ENCODE measurements at regions not wholly inside any gene's neighbourhood (a gene's known extent, or its start where the extent isn't known, plus 50 kb on each side); places are given as distances from the start of the nearest gene placed in this dataset.
A peak's percentile ranks its signal among the peaks of the same experiment; 100 is the strongest.
"Not testable (repeated sequence)": the region's sequence is repeated elsewhere in the genome, so short reads cannot be mapped to it uniquely, and the experiment has no call there.

DNA sequence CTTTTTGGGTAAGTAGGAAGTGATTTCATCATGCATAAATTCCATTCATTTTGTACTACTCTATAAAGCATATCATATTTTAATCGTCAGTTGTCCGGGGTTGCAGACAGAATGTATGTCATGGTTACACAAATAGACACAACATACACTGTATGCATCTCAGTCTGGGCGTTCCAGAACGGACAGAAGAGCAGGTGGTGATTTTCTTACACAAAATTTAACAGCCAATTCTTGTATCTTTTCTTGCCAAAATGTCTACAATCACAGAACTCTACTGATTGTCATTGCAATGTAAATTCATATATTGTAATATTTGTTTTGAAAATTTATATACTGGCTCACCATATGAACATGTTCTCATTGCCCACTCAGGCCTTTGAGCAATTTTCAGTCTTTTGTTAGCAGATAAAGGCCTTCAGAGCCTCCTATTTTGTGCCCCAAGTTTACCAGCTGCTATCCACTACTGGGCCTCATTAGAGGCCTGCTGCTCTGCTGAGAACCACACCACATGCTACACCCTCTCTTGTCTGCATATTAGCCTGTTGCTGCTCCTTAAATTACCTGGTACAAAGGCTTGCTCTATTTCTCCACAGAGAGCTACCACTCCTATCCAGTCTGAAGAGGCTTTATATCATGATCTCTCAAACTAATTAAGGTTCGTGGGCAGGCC lies 61.5 kb downstream of the PRDM13 start:
- DNase-seq, result no peak

- DNase-seq, result no peak
Observed at GRCh38 chr6:99689916-99690685, 83.5 kb downstream of the PRDM13 start.

DNA sequence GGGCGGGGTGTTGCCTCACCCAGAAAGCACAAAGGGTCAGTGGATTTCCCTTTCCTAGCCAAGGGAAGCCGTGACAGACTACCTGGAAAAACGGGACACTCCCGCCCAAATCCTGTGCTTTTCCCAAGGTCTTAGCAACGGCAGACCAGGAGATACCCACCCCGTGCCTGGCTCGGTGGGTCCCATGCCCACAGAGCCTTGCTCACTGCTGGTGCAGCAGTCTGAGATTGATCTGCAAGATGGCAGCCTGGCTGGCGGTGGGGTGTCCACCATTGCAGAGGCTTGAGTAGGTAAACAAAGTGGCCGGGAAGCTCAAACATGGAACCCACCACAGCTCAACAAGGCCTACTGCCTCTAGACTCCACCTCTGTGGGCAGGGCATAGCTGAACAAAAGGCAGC lies 95.7 kb downstream of the PRDM13 start:
- DNase-seq, result not testable (repeated sequence)

DNA sequence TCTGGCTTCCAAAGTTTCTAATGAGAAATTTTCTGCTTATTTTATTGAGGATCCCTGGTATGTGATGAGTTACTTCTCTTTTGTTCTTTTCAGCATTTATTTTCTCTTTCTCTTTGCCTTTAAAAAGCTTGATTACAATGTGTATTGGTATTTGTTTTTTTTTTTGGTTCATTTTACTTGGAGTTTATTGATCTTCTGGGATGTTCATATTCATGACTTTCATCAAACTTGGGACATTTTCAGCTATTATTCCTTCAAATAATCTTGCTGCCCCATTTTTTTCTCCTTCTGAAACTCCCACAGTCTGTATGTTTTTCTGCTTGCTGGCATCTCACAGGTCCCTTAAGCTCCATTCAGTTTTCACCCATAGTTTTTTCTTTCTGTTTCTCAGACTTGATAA lies 102.4 kb downstream of the PRDM13 start:
- DNase-seq, result no peak

- DNase-seq, result no peak
Observed at GRCh38 chr6:99711302-99711701, 104.7 kb downstream of the PRDM13 start.

DNA sequence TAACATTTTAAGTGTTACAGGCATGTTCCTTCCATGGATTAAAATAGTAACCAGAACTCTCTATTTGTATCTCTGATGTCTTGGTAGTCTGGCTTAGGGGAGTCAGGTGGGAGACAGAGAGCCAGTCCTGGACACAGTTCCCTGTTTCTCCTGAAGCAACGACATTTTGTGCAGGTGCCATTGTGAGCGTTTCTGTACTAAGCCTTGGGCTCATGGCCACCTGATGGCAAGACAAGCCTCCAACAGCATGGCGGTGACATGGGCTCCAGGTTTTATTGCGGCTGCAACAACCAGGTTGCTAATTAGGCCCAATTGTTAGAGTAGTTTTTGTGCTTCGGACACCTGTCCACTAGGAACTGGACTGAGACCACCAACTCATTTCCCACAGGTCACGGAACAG lies 105.3 kb downstream of the PRDM13 start:
- no peak for DNase-seq

DNA sequence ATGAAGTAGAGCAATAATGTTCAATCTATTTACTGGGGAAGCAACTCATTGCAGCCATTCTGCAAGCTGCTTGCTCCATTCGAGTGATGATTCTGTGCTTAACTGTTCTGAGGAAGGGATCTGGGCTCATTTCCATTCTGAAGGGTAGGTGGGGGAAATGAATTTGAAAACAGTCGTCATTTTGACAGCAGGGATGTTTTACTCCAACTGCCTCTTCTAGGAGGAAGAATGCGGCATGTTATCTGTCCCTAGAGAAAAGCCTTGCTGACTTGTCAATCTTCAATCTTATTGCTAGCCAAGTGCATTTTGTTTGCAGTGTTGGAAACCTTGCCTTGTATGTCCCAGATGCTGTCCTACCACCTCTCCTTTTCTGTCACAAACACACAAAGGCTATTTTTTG lies 105.9 kb downstream of the PRDM13 start:
- no peak for DNase-seq

GRCh38 chr6:99722043-99722442 lies 115.4 kb downstream of the PRDM13 start:
- DNase-seq, result not testable (repeated sequence)

DNA sequence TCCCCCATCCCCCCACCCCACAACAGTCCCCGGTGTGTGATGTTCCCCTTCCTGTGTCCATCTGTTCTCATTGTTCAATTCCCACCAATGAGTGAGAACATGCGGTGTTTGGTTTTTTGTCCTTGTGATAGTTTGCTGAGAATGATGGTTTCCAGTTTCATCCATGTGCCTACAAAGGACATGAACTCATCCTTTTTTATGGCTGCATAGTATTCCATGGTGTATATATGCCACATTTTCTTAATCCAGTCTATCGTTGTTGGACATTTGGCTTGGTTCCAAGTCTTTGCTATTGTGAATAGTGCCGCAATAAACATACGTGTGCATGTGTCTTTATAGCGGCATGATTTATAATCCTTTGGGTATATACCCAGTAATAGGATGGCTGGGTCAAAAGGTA lies 123.6 kb downstream of the PRDM13 start:
- not testable (repeated sequence) for DNase-seq

DNA sequence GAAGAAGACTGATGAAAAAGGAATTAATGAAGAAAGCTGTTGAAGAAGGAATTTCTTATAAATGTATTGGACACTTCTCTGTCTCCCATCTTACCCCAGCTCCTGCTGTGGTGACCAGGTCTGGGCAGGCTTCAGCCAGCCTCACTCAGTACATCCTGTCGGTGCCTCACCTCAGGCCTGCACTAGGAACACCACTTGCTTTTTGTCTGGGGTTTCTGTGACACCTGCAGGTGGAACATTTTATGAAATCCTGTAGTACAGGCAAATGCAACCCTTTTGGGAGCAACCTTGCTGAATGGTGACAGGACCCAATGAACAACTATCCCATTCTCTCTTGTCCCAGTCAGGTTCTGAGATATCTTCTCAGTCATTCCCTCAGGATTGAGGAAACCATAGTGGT lies 129.7 kb downstream of the PRDM13 start:
- no peak for DNase-seq

GRCh38 chr6:99739526-99739925 lies 132.9 kb downstream of the PRDM13 start:
- no peak for DNase-seq

GRCh38 chr6:99741092-99741491 lies 134.5 kb downstream of the PRDM13 start:
- no peak for DNase-seq

DNA sequence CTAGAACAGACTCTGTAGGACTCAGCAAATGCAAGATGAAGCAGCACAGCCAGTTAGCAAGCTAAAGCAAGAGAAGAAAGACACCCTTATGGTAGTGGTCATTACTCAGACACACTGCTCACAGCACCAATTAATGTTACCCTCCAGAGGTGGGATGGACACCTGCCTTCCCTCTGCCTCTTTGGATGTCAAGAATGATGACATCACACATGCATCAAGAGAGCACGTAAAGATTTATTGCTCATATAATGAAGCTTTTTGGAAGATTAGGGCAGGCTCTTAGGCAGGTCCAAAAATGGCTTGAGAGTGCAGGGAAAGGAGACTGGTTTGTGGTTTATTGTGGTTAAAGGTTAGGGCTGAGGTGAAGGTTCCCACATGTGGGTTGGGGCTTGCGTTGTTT lies 137.0 kb downstream of the PRDM13 start:
- no peak for DNase-seq

- DNase-seq, result no peak
Observed at GRCh38 chr6:99745651-99746050, 139.0 kb downstream of the PRDM13 start.

- peak; percentile 74 for DNase-seq
Observed at GRCh38 chr6:99746261-99746895, 139.7 kb downstream of the PRDM13 start.

GRCh38 chr6:99761711-99762110 lies 155.1 kb downstream of the PRDM13 start:
- DNase-seq, result no peak

DNA sequence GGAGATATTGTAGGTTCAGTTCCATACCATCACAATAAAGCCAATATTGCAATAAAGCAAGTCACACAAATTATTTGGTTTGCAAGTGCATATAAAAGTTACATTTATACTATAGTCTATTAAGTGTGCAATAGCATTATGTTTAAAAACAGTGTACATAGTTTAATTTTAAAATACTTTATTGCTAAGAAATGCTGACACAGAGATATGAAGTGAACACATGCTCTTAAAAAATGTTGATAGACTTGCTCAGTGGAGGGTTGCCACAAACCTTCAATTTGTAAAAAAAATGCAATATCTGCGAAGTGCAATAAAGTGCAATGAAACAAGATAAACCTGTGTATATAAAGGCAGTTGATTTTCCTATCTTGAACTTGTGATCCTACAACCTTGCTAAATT lies 161.5 kb downstream of the PRDM13 start:
- DNase-seq, result no peak

DNA sequence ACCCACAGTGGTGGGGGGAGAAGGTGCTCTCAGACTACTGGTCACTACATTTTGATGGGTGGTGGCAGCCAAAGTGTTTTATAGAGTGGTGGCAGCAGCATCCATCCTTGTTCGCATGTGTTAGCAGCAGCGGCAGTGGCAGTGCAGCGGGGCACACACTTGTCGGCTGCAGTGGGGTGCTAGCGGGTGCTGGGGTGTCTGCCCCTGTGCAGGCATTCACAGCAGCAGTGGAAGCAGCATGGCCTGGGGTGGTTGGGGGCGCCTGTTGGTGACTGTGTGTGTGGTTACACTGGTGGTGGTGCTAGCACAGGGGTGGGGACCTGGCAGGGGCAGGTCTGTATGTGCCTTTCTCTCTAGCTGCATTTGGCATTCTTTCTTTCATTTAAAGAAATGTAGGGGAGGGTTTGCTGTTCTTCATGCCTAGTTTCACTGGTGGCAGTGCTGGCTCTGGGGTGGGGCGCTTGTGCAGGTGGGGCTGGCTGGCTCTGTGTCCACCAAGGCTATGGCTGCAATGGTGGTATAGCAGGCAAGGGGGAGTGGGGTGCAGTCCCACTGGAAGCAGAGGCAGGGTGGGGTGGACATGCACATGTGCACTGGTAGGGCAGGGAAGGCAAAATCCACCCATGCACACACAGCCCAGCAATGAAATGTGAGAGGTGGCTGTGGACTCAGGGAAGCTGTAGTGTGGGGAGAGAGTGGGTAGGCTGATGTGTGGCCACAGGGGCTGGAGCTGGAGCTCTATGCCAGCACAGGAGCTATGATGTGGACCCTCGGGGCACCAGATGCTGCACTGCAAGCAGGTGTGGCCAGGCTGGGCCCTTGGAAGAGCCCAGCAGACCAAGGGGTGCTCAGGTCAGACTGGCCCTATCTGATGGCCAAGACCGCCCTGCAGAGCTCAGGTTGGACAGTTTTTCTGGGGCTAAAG lies 173.3 kb downstream of the PRDM13 start:
- no peak for DNase-seq

GRCh38 chr6:99780556-99780885 lies 173.9 kb downstream of the PRDM13 start:
- no peak for DNase-seq

- DNase-seq, result no peak
Observed at GRCh38 chr6:99789767-99790166, 183.1 kb downstream of the PRDM13 start.

DNA sequence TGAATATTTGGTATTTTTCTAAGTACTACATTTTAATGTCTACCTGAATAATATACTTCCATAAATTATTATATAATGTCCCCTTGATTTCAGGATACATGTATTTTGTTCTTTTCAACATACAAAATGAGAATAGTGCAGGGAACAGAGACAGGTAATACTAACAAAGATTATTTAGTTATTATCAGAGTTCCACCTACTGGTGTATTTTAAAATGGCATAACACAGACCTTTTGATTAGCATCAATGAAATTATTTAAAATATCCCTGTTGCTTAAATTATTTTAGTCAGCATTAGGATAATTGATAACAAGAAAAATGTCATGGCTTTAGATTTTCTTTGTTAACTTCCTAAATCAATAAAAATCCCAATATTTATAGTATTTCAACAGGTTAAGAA lies 184.0 kb downstream of the PRDM13 start:
- no peak for DNase-seq

DNA sequence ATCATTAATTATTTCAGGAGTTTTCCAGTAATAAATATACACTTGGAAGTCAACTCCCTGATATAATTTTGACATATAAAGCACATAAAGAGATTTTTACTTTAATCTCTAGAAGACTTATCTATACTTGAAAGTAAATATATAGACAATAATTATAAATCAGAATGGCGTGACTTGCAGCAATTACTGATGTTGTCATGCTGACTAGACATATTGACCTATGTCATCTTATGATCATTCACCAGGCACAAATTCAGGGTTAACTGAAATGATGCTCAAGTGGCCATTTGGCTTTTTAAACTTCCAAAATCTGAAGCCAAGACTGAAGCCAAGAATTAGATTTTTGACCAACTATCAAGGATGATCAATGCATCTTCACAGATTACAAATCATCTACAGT lies 192.2 kb downstream of the MCHR2 start:
- no peak for DNase-seq

DNA sequence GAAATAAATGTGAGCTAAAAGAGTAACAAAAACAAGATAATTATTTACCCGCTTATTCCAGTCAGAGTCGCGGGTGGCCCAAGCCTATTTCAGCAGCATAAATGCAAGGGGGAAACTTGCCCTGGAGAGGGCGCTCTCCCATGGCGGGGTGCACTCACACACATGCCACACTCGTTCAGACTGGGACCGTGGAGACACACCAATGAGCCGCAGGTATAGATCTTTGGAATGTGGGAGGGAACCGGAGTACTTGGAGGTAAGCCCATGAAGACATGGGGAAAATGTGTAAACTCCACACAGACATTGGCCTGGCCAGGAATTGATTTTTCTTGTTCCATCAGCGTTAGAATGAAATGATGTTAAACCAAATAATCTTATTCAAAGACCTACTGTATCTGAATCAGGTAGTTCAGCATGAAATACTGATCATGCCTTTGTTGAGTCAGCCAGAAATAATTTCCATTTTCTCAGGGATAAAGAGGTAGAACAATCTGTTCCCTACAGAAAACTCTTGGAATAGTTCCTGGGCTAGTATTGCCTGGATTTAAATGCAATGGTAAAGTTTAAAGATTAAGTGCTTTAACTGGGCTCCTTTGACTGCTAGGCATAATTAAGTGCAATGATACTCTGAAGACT lies 191.5 kb downstream of the MCHR2 start:
- DNase-seq, result no peak
